Activated CD4-positive, alpha-beta T cell treated with anti-CD3 and anti-CD28 coated beads, Interleukin-2, amount 50 U/mL, for 24 hours (primary cell): ENCODE measurements at regions not wholly inside any gene's neighbourhood (a gene's known extent, or its start where the extent isn't known, plus 50 kb on each side); places are given as distances from the start of the nearest gene placed in this dataset.

Source experiments
- DNase-seq, 2 donors: peaks; one replicate each; pipeline ENCODE4 v3.0.0-alpha.2; 2020; ENCODE audit warnings: low read depth in 1 of 2, low spot score in 1 of 2

DNA sequence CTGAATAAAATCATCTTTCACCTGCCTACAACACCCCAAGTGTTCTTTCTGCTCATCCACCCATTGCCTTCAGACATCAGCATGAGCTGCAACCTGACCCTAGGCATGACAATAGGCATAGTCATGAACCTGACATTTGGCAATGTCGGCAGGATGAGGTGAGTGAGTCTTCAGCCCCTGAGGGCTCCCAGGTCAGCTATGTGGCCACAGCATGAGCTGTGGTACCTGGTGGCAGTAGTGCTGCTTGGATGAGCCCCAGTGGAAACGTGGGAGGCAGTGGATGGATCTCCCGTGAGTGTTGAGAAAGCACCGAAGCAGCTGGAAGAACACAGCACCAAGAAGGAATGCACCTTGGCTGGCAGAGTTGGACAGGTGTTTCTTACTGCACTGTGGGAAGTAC is 334.8 kb upstream of the FAR2 start:
- no peak for DNase-seq

DNA sequence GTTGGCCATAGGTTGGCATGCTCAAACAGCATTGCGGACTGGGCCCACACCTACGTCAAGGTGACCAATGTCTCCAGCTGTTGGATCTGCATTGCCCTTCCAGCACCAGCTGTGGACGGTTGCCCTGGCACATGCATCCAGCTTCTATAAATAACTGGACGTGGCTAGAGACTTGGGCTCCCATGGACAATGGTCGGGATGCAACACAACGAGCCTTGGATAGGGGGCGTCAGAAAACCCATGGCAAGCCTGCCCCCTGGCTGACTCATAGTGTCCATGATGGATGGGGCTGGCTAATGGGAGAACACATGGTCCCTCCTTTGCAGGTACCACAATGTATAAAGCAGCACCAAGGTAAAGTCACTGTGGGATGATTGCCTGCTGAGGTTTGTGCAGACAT is 331.6 kb upstream of the FAR2 start:
- no peak for DNase-seq

DNA sequence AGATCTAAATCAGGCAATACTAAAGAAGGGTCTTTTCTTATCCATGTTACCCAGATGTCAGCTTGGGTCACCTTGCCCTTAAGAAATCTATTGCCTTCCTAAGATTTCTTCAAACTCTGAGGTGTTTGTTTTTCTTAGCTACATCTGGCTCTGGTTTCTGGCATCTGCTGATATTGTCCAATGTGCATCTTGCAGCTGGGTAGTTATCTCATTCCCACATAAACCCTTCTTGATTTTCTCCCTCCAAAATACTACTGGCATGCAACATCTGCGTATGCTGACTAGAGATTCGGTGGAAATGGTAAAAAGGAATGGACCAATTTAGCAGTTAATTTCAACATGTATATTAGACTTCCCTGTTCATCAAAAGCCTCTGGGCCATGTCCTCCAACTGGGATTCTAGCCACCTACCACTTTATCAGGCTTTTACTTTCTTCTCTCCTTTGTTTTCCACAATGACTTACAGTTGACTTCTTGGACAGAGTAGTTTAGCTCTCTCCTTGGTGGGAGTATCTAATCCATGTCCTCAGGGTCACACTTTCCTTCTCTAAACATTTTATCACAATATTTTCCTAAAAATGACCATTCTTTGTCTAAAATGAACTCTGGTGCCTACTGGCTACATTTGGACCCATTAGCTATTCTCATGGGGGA is 324.8 kb upstream of the FAR2 start:
- DNase-seq = no peak

DNA sequence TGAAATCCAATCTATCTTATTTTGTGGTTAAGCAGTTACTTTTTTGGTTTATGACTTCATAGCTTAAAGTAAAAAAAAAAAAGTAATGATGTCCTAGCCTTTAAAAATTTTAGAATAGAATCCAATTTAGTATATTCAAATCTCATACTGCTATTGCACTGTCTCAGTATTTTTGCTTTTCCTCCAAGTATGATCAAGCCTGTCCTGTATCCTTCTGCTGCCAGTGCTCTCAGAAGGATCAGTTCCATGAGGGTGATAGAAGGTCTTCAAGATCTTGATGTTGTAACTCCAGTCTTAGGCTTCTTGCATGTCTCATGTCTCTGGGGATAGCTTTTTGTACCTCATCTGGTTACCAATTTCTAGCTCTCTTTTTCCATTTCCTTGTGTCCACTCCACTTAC is 324.2 kb upstream of the FAR2 start:
- DNase-seq = no peak

DNA sequence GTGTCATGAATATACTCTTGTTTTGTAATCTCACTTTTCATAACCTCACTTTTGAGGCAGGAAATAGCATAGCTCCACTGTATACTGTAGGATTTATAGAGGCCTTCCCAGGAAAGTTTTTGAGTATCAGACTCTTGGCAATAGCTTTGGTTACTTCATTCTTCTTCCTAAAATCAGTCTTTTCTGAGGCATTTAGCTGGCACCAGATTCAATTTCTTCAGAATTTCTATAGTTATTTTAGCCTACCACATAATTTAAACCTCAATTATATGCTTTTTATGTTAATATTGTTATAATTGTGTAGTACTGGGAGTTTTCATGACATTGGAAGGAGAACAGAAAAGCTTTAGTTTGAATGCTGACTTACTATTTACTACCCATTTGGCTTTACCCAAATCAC is 322.3 kb upstream of the FAR2 start:
- DNase-seq = no peak

DNA sequence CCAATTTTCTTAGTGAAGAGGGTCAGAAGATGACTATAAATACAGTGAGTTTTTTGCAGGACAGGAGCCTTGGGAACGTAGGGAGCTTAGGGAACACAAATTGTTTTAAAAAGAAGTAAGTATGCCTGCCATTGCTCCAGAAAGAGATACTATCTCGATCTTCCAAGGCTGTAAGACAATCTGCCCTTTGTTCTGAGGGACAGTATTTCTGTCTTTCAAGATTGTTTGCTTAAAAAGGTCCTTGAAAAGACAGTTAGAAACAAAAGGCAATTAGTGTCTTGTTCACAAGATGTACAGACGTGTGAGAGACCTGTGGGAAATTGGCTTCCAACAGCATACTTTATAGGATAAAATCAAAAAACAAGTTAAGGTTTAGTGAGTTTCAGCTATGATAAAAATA is 321.2 kb upstream of the FAR2 start:
- no peak for DNase-seq

DNA sequence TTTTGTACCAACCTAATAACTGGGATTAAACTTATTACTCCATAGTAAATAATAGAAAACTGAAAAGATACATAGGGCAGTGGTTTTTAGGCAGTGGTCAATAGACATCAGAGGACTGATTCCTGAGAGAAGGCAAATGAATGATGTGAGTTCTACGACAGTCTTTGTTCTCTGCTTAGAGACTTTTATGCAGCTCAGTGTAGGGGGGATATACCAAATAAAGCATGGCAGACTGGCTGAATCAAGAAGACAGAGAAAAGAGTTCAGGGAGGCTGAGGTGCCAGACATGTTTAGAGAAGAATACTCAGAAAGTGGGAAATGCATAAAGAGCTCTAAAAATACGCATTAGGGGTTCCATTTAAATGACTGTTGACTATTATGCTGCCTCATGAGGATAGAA is 320.8 kb upstream of the FAR2 start:
- DNase-seq = no peak

DNA sequence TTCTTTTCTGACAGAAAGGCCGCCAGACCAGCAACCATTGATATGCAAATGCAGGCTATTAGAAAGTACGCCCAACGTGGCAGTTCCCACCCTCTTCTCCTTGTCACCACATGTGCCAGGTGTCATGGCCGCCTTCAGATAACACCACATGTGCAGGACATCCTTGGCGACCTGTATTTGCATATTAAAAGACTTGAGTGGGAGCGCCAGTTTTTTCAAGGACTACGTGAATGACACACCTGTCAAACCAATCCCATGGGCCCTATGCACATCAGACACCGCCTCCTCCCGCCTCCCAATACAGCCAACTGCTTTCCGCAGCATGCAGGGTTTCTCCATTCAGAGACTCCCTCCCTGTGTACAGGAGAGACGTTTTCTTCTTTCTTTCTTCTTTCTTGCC is 318.6 kb upstream of the FAR2 start:
- no peak for DNase-seq

DNA sequence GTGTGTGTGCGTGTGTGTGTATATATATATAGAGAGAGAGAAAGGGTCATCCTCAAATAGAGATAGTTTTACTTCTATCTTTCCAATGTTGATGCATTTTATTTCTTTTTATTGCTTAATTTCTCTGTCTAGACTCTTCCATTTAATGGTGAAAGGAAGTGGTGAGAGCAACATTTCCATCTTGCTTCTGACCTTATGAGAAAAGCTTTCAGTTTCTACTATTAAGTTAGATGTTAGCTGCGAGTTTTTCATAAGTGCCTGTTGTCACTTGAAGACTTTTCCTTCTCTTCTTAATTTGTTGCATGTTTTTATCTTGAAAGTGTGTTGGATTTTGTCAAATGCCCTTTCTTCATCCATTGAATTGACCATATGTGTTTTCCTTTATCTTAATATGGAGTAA is 304.4 kb upstream of the FAR2 start:
- DNase-seq = no peak

DNA sequence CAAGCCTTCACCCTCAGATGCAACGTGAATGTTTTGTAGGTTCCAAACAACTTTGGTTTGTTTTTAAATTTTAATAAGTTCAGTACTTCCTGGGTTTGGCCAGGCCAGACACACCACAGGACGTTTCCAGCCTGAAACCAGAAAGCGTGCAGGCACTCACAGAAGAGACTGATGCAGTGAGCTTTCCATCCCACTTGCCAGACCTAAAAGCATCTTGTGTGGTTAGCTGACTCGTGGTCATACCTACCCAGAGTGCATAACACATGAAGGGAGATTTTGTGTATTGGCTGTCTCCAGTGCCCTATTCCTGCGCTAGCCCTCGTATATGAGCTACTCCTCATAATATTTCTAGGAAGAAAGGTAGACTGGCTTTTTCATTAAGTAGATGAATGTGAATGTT is 297.3 kb upstream of the FAR2 start:
- DNase-seq = no peak

DNA sequence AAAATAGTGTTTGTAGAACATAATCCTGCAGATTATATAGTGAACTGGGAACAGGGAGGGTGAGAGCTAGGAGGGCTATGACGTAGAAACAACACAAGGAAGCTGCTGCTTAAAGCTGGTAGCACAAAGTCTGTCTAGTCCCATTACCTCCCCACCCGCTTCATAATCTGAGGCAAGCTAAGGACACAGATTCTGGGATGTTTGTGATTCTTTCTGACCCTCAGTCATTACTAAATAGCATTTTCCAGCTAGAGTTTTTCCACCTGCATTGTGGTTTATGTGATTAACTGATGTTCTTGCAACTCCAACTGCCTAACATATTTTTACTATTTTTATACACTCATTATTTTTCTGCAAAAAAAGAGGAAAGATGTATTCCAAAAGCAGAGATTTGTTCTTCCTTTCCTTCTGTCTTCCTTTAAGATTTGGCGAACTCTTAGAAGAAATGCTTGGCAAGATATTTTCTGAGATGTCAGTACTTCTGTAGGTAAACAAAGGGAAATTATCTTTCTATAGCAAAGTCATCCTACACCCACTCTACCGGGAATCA is 293.2 kb upstream of the FAR2 start:
- DNase-seq = no peak

DNA sequence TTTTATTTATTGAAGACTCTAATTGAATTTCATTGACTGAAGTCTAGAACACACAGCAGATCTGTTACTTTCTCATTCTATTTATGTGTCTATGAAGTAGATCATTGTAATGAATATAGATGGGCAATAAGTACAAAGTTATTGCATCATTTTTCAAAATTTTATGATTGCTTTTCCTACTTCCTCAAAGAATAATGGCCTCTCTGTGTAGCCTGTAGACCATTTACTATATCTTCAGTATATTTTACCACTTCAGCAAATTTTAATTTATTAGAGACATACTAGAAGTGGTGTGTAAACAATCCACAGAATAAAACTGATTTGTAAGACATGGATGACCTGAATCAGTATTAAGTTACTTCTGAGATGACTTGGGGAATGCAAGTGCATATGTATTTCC is 291.7 kb upstream of the FAR2 start:
- no peak for DNase-seq

DNA sequence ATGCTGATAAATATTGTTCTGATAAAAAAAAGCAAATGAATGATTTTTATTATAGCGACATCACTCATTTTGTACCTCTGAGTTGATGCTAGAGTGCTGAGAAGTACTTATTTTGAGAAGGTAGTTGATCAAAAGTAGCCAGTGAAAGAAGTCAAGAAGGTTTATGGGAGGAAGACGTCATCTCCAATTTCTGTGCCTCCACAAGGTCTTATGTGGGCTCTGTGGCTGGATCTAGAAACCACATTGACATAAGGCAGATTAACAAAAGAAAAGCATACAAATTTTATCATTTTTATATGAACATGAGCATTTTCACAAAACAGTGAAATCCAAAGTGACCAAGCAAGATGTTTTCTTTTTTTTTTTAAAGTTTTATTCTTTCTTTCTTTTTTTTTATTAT is 289.5 kb upstream of the FAR2 start:
- DNase-seq = no peak

DNA sequence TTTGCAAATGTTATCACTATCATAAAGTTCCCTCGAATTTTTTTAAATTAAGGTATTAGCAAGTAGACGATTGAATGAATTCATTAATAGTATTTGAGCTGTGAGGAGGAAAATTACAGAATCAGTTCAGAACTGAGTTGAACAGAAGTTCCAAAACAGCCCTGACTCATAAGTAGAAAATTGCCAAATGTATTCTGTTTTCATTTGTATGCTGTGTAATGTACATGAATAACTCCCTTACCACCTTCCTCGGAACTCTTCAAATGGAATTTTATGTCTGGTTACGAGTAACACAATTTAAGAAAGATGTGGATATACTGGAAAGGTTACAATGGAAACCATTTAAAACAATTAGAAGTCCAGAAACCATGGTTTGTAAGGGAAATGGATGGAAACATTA is 283.3 kb upstream of the FAR2 start:
- no peak for DNase-seq

DNA sequence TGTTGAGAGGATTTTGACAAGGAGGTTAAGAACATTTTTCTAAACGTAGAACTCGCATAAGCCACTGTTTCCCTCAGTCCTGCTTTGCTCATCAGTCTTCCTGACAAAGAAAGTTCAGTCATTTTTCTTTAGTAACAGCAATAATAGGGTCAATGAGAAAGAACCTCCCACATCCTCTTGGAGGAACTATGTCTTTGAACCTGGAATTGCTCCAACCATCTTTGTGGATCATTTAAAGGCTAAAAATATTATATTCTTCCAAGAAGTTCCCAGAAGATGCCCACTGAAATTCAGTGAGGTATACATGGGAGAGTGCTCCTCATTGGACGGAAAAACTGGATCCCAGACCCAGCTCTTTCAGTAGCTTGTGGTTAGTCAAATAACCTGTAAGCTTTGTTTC is 282.8 kb upstream of the FAR2 start:
- DNase-seq = no peak

DNA sequence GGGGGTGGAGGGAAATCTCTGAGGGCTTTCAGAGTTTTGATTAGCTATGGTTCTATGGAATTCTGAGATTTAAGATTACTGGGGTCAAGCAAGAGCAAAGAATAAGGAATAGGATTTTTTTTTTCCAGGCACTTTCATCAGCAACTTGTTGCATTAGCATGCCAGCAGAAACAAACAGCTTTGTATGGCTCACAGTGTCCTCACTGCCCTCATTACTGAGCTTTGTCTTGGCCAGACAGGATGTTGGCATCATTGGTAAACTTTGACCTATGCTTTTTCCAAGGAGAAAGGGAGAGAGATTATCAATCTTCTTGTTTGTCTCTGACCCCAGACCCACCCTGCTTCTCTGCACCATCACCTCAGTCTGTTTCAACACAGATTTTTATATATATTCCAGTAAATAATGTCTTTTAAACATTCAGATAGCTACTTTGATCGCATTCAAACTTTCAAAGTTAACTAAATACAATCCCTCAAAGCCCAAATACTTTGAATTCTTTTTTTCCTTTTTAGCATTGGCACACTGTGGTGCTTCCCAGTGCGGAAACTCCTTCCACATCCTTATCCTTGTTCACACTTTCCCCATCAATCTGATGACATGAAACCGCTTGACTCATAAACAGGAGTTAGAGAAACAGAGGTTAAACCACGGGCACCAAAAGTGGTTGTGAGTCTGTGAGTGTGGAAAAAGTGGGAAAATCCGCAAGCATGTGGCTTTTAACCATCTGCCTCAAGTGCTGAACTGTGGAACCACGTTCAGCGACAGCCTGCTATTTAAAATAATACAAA is 282.2 kb upstream of the FAR2 start:
- no peak for DNase-seq

DNA sequence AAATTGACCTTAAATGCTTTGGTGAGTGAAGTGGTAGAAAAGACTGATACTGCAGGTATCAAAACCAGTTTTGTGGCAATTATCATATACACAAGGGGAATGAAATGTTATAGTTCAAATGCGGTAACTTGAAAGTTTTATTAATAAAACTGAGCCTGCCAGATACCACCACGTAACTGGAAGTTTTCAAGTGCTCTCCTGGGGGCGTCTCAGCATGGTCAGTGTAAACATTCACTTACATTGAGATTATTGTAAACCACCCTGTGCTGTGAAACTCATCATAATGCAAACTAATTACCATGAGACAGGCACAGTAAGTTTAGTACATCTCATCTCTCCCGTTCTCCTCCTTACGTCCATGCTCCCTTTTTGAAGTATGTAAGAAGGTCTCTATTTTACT is 280.7 kb upstream of the FAR2 start:
- no peak for DNase-seq

DNA sequence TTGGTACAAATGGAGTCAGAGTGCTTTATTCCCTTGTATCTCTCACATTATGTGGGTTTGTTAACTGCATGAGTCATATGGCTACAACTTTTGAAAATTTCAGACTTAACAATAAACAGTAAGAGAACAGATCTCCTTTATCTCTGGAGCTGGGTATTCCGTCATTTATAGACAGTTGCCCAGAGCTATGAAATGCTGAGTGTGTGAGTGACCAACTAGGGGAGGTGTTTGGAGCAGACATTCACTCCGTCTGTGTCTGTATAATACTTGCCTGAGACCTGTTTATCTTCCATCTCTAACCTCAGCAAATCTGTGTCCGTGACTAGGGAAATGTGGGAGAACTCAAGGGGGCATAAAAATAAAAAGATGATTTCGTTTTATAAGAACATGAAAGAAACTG is 279.9 kb upstream of the FAR2 start:
- DNase-seq = no peak

DNA sequence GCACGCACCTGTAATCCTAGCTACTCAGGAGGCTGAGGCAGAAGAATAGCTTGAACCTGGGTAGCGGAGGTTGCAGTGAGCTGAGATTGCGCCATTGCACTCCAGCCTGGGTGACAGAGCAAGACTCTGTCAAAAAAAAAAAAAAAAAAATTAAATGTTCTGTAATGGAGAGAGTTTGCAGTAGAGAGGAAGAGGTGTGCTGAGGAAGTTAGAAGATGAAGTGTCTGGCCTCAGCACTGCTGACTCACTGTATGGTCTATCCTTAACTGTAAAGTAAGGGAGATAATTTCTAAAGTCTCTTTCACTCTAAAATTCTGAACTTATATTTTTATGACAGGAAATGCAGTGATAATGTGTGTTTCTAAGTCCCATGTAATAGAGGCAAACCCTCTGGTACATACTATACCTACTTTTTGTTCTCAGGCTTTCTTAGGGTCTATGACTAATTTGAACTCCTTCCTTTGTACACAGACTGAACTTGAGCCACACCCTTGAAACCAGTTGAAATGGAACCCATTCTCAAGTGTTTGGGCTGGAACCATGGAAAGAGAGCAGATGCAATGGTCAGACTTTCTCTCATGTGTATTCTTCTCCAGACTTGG is 278.1 kb upstream of the FAR2 start:
- DNase-seq = no peak

DNA sequence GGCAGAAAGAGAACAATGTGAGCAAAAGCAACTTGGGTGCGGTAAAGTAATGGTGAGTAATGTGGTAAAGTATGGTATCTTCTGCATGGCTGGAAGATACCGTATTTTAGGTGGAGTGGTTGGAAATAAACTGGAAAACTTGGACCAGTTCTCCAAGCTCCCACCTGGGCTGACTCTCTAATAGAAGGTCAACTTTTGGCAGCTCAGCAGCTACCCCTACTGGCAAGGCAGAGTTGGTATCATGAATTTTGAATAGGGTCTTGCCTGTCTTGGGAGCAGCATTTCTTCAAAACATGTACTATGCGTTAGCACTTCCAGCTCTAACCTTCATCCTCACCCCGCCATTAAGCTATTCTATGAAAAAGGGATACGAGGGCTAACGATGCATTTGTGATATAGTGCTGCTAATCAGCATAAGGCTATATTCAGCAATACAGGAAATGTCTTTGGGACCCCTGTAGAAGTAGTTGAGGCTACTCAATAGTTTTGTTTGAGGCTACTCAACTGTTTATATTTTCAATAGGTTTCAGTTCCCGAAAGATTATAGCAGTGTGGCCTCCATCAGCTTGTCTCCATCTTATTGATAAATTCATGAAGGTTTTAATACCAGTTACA is 276.3 kb upstream of the FAR2 start:
- DNase-seq = no peak

DNA sequence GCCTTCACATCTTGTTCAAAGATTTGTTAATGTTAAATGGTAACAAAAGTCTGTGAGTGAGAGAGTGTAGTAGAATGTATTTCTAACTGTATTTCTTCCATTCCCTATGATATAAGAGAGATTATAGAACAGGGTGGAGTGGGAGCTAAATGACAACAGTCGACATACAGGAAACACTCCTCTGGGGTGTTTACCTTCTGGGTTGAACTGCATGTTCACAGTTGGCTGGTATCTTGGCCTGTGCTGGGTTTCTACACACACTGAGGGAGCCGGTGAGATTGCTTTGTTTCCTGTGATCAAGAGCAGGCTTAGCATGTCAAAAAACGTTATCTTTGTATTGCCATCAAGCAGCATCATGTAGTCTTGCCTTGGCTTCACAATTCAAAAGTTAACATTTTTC is 274.3 kb upstream of the FAR2 start:
- DNase-seq = no peak

DNA sequence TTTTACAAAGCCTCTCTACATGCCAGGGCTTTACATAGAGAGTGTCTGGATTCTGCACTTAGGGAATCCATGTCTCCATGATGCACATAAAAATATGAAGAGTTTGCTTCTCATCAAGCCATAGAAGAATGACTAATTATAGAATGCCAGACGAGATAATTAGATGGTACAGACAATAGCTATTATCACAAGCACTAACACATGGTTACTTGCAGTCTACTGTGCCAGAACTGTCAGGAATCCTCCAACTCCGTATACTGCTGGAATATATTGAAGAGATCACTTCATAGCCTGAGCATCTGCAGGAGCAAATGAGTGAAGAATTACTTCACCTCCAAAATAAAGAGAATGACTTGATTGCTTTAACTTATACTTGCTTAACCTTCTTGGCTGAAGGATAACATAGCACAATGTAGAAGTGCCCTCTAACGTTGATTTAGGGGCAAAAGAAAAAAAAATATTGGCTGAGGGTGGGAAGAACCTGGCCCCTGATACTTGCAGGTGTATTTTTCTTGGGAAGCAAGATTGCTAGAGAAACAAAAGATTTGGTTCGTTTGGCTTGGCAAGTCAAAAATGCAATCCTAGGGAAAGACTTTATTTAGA is 272.8 kb upstream of the FAR2 start:
- no peak for DNase-seq
